GM18517 (cell line): ENCODE measurements at regions not wholly inside any gene's neighbourhood (a gene's known extent, or its start where the extent isn't known, plus 50 kb on each side); places are given as distances from the start of the nearest gene placed in this dataset.

Experiments
- ATAC-seq: cut with Tn5 transposase; IDR thresholded peaks from one replicate; pipeline ENCODE4 v1.9.1; 2021; ENCODE audit warnings: mild to moderate bottlenecking, moderate library complexity; ENCODE audit not compliant: unreplicated experiment

DNA sequence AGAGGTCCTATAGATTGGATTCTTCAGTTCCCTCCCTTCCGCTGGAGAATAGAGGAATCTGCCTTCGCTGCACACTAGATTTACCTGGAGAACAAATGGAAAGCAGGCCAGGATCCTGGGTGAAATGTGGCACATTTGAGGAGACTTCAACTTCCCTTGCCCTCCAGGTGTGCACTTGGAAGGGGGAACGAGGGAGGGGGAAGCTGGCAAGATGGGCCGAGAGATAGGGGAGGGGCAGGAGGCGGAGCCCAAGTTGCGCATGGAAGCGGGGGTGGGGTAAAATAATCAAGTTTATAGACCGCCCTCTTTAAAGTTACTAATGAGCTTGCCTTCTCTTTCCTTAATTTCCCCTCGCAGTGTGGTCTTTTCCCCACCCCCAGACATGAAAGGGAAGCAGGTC is 155.7 kb upstream of the CAMK1G start:
- no peak for ATAC-seq

DNA sequence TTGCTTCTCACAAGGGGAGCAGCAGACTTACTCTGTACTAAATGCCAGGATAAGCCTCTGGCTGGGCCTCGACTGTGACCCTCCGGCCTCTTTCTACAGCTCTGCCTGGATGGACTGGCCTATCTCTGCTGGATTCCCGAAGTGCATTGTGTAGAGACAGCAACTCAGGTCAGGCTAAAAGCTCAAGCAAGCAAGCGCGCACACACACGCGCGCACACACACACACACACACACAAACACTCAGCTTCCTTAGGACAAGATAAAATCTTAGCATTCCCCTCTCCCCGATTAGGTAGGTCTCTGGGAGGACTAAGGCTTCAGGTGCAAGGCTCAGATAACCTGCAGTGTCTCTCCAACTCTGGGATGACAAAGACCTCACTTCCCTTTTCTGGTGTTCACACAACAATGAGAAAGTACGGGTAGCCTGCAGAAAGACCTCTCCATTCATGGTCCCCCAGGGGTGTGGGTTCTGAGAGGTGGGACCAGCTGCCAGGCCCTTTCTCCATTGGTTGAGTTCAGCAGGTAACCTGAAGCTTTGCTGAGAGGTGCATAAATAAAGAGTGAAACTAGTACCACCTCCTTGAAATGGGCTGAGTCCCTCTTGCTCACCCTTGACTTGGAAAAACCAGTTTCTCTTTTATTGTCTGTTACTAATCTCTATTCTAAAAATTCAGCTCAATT is 155.1 kb upstream of the CAMK1G start:
- no peak for ATAC-seq

DNA sequence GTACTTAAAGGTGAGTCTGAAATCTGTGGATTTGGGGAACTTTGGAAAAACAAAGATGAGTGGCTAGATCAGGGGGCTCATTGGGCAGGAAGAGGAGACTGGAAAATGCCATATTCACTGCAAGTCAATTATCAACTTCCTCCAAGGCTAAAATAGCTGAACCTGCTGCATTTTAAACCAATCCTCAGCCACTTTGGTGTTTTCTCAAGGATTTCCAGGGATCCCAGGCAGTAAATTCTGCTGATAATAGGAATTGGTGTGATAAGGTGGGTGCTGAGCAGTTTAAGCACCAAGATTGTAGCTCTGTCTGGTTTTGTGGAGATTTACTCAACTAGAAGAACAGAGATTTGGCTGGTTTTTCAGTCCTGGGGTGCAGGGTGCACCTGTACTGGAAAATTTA is 153.9 kb upstream of the CAMK1G start:
- ATAC-seq = no peak

DNA sequence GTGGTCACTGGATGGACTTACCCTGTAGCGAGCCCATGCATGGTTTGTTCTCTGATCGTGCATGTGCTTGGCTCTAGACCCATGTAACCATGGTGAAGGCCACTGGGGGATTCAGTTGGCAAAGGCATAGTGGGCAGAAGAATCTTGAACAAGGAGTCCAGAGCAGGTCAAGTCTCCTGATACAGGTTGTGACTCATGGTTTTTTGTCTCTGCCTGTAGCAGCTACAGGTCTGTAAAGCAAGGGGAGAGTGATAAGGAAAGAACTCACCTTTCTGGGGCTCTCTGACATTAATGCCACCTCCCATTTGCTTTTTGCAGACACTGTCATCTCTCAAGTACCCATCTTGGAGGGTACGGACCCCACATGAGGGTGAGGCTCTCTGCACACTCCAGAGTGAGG is 153.4 kb upstream of the CAMK1G start:
- ATAC-seq = no peak

DNA sequence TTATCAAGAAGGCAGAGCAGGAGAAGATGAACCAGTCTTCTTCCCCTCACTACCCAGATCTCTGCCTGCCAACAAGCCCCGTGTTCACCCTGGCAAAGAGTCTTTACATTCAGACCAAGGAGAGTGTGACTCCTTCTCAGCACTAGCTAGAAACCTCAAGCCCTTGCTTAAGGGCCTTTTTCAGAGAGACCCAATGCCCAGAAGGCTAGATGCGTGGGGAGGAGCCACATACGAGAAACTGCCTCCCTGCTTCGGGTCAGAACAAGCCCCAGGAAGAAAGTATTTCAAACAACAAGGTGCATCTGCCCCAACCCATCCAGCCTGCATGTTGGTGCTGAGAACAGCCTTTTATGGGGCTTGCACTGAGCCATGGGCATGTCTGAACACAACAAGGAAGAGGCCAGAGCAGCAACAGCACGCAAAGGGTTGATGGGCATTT is 152.7 kb upstream of the CAMK1G start:
- ATAC-seq = no peak

DNA sequence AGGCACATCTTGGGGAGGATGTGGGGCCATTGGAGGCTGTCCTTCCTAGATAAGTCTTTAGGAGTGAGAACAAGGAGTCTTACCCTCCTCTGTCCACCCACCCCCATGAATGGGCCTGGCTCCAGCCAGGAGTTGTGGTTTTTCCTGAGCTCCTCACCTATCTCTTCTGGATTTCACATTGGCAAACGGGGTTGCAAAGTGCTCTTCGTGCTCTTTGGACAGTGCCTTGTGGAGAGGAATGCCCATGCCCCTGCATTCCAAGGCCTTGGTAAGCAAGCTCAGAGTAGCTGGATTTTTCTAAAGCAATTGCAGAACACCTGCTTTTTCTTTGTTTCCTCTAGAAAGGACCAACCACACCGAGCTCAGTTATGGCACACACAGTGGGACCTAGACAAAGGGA is 152.1 kb upstream of the CAMK1G start:
- ATAC-seq = no peak

DNA sequence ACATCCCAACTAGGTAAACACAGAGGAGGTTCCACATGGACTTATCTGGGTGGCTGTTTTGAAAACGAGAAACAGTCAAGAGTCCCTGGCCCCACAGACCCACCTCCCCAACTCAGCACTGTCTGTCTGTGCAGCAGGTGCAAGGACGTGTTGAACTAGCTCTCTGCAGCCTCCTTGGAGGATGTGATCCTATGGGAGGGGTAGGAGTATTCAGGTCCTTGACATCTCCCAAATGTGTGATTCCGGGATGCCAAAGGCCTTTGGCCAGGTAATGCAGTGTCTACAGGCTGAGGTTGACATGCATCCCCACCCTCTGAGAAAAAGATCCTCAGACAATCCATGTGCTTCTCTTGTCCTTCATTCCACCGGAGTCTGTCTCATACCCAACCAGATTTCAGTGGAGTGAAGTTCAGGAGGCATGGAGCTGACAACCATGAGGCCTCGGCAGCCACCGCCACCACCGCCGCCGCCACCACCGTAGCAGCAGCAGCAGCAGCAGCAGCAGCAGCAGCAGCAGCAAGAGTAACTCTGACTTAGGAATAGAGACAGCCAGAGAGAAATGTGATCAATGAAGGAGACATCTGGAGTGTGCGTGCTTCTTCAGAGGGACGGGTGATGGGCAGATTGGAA is 151.6 kb upstream of the CAMK1G start:
- no peak for ATAC-seq

DNA sequence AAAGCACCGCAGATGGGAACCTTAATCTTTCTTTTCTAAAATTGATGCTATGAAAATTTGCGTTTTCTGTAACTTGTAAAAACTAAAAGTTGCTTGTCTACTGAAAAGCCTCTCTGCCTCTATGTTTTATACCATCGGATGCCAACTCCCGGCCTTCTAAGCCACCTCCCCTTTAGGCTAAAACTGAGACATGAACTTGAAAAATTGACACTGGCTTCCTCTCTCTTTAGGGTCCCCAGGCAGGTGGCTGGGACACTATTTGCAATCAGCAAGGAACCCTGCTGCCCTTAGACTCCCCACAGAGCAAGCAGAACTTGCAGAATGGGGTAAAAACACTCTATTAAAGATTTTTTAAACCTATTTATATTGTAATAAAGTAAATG is 151.1 kb upstream of the CAMK1G start:
- no peak for ATAC-seq

DNA sequence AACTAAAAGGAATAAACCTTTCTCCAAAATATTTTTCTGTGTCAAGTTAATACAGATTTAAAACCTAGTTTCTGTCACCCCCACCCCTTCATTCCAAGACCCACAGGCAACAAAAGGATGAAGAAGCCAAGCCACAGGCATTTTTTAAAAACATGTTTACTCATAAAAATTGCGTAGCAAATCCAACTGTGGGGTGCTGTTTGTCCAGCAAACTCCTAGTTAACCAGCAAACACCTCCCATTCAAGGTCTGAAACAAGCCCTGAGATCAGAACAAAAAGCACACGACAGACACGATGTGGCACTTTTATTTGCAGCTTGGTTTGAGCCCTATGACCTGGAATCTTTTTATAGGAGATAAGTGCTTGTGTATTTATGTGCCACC is 149.9 kb upstream of the CAMK1G start:
- no peak for ATAC-seq

DNA sequence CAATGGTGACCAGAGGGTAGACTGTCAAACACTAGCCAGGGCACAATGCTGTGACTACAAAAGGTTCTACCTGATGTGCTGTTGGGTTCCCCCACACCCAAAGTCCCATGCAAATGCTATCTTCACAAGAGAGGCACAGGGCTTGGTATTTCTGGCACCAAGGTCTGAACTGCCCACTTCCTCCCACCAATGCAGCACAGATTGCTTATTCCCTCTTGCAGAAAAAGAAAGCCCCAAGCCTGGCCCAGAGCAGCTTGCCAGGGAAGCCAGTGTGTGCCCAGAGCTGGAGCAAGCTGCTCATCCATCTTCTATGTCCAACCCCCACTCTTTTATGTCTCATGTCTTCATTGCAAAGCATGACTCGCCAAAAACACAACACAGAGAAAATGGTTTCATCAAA is 149.4 kb upstream of the CAMK1G start:
- no peak for ATAC-seq

DNA sequence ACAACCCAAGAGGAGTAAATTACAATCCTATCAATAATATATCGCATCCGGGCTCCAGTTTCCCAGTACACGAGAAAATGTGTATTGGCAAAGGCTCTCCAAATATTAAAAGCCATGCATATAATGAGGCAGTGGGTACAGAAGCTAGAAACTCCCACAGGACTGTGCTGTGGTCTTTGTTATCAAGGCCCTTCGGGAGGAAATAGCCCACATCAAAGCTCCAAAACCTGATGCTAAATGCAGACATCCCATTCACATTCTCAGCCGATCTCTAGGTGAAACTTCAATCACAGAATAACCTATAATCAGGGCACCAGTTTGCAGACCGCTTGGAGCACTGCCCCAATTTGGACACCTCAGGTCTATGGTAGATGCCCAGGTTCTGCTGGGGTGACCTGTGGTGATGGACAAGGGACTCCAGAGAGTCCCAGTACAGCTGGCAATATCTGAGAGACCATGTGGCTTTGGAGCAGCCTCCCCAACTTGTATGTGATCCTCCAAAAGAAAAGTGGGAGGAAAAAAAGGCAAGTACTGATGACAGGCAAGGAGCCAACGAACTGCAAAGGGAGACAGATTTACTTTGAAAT is 148.8 kb upstream of the CAMK1G start:
- no peak for ATAC-seq

DNA sequence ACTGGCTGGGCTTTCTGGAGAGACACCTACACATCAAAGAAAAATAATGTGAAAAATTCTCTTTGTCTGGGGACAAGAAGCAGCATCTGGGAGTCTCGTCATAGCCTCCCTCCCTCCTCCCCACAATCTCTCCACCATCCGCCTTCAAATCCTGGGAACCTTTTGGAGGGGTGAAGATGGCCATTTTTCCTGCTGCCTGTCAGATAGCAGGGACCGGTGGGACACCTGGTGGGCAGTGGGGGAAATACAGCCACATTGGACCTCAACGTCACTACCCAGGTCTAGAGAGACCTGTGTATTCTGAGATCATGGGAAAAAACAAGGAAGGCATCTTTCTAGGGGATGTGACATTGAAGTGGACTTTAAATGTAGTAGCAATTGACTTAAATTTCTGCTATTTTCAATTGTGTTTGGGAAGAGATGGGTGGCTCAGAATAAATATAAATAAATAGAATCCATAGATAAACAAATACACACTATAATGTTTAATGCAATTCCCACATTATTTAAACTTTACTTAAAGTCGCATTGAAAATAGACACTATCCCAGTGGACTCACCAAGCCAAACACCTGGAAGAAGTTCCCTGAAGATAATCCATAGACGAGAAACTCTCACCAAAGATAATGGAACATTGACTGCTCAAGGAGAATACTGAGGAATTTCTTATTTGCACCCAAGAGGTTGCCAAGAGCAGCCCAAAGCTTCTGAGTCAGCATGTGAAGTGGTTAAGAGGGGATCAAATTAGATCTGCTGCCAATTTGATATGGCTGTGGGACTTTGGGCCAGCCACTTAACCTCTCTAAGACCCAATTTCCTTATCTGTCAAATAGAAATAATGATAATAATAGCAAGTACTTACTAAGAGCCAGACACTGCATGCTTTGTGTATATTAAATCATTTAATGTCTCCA is 147.6 kb upstream of the CAMK1G start:
- ATAC-seq = peak; percentile 56

DNA sequence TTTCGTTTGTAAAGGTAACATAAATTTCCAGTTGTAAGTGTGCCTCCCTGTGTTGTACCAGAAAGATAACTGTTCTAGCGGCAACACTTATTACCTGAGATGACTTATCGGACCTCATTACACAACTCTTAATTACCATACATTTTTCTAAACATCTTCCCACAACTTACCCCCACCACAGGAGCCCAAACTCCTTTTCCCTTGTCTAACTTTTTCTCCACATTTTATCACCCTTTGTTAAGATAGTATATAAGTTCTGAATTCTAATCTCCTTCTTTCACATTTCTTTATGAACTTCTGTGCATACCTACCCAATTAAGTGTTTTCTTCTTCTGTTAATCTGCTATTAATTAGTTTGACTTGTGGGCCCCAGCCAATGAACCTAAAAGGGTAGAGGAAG is 143.7 kb upstream of the CAMK1G start:
- no peak for ATAC-seq

DNA sequence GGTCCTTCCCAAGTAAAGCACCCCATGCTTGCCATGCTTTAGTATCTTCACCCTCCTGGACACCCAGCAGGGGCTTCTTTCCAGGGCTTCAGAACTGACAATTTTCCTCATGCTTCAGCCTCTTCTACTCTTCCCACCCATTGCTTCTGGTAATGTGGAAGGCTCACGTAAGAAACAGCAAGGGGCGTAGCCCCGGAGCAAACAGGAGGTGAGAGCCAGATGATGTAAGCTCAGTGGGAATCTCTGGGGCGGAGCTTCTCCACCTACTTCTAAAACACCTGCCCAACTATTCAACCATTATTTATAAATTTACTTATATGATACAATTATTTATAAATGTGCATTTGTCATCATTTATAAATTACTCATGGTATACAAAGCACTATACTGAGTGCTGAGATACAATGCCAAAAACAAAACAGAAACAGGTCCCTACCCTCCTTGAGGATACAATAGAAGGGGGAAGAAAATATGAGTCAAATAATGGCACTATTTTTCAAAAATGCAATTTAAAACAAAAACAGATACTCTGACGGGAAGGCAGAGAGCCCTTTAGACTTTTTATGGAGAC is 140.1 kb upstream of the CAMK1G start:
- ATAC-seq = no peak

DNA sequence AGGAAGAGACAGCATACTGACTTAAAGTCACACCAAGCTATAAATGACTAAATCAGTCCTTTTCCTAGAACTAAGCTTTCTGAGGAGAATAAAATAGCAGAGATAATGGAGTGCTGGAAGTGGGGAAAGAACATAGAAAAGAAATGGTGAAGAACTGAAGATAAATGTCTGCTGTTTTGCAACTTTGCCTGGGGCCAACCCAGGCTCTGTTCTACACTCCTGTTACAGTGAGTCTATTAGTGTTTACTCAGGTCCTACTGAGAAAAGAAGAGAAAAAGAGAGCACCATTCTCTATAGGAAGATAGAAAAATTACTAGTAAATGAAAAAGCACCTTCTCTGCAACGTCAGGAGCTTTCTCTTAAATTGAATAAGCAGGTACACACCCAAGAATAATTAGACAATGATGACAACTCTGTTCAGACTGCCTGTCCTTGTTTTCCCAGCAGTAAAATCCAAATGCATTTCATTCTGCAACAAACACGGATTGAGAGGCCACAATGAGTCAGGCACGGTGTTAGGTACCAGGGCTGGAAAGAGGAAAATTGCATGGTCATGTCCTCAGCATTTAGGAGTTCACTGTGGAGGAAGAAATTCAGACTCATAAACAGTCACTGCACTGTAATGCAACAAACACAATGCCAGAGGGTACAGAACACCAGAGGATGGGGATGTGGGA is 139.4 kb upstream of the CAMK1G start:
- no peak for ATAC-seq

DNA sequence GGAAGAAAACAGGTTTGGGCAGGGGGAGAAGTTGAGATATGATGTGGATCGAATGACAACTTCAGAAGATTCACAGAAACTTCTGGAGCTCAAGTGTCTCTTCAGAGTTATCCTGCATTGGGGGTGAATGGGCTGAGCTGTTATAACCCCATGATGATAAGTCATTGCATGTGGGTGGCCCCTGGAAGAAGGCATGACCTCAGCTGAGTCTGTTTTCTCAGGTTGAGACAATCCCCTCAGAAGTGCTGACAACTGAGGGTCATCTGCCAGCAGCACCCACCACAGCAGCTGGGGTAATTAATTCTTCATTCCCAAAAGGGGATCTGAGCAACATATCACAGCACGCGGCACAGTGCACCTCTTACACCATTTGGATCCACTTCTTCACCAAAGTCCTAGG is 138.6 kb upstream of the CAMK1G start:
- no peak for ATAC-seq

DNA sequence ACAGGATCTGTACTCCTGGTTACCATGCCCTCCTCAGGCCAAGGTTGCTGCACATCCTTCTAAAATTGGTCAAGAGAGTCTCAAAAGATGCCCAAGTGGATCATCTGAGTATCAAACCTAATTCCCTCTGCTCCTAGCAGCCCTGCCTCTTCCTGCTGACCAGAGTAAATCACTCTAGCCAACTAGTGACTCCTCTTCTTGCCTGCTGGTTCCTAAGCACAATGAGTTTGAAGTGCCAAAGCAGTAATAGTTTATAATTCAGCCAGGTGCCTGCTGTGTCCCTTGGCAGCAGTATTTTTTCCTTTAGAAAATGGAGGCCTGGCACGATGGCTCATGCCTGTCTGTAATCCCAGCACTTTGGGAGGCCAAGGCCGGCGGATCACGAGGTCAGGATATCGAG is 137.9 kb upstream of the CAMK1G start:
- no peak for ATAC-seq

DNA sequence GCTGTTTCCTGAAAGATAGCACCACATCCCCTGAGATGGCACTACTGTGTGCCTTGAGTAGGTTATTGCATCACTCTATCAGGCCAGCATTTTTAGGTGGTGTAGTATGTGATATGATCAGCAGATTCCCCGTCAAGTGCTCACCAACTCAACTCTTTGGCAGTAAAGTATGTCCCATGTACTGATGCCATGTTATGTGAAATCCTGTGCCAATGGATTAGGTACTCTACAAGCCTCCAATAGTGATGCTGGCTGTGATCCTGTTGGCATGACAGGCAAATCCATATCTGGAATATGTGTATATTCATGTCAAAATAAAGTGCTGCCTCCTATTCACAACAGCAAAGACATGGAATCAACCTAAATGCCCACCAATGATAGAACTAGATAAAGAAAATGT is 137.2 kb upstream of the CAMK1G start:
- no peak for ATAC-seq

DNA sequence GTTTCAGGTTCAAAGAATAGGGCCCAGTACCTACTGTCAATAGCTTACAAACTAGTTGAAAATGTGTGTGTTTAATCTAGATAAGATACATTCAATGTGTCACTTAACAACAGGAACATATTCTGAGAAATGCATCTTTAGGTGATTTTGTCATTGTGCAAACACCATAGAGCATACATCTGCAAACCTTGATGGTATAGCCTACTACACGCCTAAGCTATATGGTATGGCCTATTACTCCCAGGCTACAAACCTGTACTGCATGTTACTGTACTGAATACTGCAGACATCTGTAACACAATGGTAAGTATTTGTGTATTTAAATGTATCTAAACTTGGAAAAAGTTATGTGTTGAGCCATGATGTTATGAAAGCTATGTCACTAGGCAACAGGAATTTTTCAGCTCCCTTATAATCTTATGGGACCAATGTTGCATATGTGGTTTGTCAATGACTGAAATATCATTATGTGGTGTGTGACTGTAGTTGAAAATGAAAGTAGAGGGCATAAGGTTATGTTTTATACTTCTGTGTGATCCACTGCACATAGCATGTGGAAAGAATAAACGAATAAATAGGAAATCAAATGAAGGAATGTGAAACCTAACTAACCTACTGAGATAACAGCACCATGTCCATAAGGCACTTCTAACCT is 129.0 kb upstream of the CAMK1G start:
- no peak for ATAC-seq

DNA sequence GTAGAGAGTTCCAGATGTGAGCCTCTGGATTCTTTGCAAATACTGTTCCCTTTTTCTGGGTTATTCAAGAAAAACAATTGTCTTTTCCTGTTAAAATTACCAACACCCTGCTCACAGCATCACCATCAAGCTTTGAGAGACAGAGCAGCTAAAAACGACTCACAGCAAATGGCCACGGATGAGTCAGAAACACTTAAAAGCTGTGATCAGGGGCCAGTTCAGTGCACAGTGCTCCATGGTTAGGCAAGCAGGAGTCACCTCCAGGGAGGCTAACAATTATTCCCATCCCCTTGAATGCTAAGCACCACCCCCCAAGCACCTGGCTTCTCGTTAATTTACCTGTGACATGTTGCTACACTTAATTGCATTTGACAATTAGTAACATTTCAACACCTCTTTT is 128.4 kb upstream of the CAMK1G start:
- no peak for ATAC-seq
